Vagina (tissue), 2 donors: ENCODE measurements at regions not wholly inside any gene's neighbourhood (a gene's known extent, or its start where the extent isn't known, plus 50 kb on each side); places are given as distances from the start of the nearest gene placed in this dataset.

Source experiments
- CTCF ChIP-seq, 3 experiments: fragments of 450-650 bp in 2 of 3; fragments of 200-600 bp in 1 of 3; sonication (generic) in 1 of 3; IDR thresholded peaks; one replicate each; pipeline ENCODE4 v1.5.1; 2017 to 2019; ENCODE audit warnings: antibody characterized with exemption in 3 of 3, mild to moderate bottlenecking in 2 of 3, moderate library complexity in 2 of 3
- POLR2A ChIP-seq, 2 donors: fragments of 450-650 bp; IDR thresholded peaks; one replicate each; pipeline ENCODE4 v1.6.1; 2017; ENCODE audit warnings: antibody characterized with exemption in 2 of 2, mild to moderate bottlenecking in 2 of 2, moderate library complexity in 2 of 2
- POLR2AphosphoS5 ChIP-seq, 2 donors: sonication (generic); formaldehyde crosslinking; IDR thresholded peaks; one replicate each; pipeline ENCODE4 v1.9.0; 2017; ENCODE audit warnings: antibody characterized with exemption in 2 of 2, mild to moderate bottlenecking in 2 of 2, low read depth in 1 of 2; ENCODE audit not compliant: insufficient read depth in 1 of 2

- TF ChIP-seq CTCF (IDR thresholded peaks at IDR 0.05) (no peak), POLR2AphosphoS5 (IDR thresholded peaks at IDR 0.05; ENCODE audit: insufficient read depth in 1 of 2, low read depth in 1 of 2) (no peak), POLR2A (IDR thresholded peaks at IDR 0.05) (no peak)
Measured at GRCh38 chr7:68206946-68207485, 1210.4 kb downstream of the TYW1 start.
